ENCODE measurements at regions not wholly inside any gene's neighbourhood (a gene's known extent, or its start where the extent isn't known, plus 50 kb on each side); places are given as distances from the start of the nearest gene placed in this dataset.

DNA sequence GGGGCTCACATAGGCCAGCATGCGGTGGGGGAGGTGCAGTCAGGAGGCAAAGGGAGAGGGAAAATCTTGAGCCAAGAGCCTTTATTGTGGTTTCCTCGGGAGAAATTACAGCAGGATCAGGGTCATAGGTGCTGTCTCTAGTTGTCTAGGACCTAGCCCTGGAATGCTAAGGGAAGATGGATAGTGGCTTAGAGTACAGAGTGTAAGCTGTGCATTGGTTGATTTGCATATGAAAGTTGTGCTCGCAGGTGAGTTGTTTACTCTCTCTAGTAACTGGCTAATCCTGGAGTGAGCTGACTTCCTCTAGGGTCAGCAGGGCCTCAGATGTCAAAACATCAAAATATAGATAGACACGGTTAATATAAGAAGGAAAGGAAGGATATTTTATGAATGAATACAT is 877.7 kb downstream of the TLE4 start:
- H3K9me3 ChIP-seq (ENCODE audit: insufficient read depth, low read length), result no peaks in the 10 kb centered on the region
- H3F3A ChIP-seq (ENCODE audit: insufficient read depth), result no peaks in the 10 kb centered on the region
- no peaks in the 10 kb centered on the region for H3K36me3 ChIP-seq (ENCODE audit: low read length)
- no peak overlapping the region for H2AFZ ChIP-seq (ENCODE audit: low read depth, low read length, severe bottlenecking)
- H3K27me3 ChIP-seq (ENCODE audit: low read length), result no peaks in the 10 kb centered on the region
- no peaks in the 10 kb centered on the region for H4K20me1 ChIP-seq (ENCODE audit: low read depth, low read length)
- H3K4me3 ChIP-seq (ENCODE audit: insufficient read depth, low read length, poor library complexity, severe bottlenecking), result no peak overlapping the region
- TF ChIP-seq EZH2phosphoT487 (conservative IDR thresholded peaks at IDR 0.05; ENCODE audit: low read length), result no peak
- TF ChIP-seq, protein P1, sequence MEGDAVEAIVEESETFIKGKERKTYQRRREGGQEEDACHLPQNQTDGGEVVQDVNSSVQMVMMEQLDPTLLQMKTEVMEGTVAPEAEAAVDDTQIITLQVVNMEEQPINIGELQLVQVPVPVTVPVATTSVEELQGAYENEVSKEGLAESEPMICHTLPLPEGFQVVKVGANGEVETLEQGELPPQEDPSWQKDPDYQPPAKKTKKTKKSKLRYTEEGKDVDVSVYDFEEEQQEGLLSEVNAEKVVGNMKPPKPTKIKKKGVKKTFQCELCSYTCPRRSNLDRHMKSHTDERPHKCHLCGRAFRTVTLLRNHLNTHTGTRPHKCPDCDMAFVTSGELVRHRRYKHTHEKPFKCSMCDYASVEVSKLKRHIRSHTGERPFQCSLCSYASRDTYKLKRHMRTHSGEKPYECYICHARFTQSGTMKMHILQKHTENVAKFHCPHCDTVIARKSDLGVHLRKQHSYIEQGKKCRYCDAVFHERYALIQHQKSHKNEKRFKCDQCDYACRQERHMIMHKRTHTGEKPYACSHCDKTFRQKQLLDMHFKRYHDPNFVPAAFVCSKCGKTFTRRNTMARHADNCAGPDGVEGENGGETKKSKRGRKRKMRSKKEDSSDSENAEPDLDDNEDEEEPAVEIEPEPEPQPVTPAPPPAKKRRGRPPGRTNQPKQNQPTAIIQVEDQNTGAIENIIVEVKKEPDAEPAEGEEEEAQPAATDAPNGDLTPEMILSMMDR (IDR thresholded peaks at IDR 0.05; ENCODE audit: insufficient read depth, low read length, poor library complexity, severe bottlenecking), result no peak
- no peak overlapping the region for H3K9ac ChIP-seq (ENCODE audit: low read length)
- H3K4me2 ChIP-seq (ENCODE audit: low read depth, low read length, poor library complexity, severe bottlenecking), result no peak overlapping the region
- no peaks in the 10 kb centered on the region for H3K9me2 ChIP-seq (replicated peaks; ENCODE audit: insufficient read depth, low read length)
- H3K27ac ChIP-seq (ENCODE audit: low read depth, low read length), result no peak overlapping the region
- H3K79me2 ChIP-seq (ENCODE audit: insufficient read depth, low read length), result no peaks in the 10 kb centered on the region

DNA sequence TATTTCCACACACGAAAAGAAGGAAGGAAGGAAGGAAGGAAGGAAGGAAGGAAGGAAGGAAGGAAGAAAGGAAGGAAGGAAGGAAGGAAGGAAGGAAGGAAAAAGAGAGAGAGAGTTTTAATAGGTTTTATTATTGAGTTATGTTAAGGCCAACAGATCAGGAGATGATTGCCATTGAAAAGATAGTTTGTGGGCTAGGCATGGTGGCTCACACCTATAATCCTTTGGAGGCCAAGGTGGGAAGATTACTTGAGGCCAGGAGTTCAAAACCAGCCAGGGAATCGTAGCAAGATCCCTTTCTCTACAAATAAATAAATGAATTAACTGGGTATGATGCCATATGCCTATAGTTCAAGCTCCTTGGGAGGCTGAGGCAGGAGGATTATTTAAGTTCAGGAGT is 877.2 kb downstream of the TLE4 start:
- no peak overlapping the region for H2AFZ ChIP-seq (ENCODE audit: low read depth, low read length, severe bottlenecking)
- H3K4me3 ChIP-seq (ENCODE audit: insufficient read depth, low read length, poor library complexity, severe bottlenecking), result no peak overlapping the region
- H3K4me2 ChIP-seq (ENCODE audit: low read depth, low read length, poor library complexity, severe bottlenecking), result no peak overlapping the region
- no peak for TF ChIP-seq EZH2phosphoT487 (conservative IDR thresholded peaks at IDR 0.05; ENCODE audit: low read length)
- TF ChIP-seq, protein P1 (IDR thresholded peaks at IDR 0.05; ENCODE audit: insufficient read depth, low read length, poor library complexity, severe bottlenecking), result no peak
- no peaks in the 10 kb centered on the region for H3F3A ChIP-seq (ENCODE audit: insufficient read depth)
- no peak overlapping the region for H3K9ac ChIP-seq (ENCODE audit: low read length)
- H3K36me3 ChIP-seq (ENCODE audit: low read length), result no peaks in the 10 kb centered on the region
- no peaks in the 10 kb centered on the region for H3K27me3 ChIP-seq (ENCODE audit: low read length)
- H3K9me3 ChIP-seq (ENCODE audit: insufficient read depth, low read length), result no peaks in the 10 kb centered on the region
- no peaks in the 10 kb centered on the region for H3K79me2 ChIP-seq (ENCODE audit: insufficient read depth, low read length)
- no peaks in the 10 kb centered on the region for H4K20me1 ChIP-seq (ENCODE audit: low read depth, low read length)
- no peak overlapping the region for H3K27ac ChIP-seq (ENCODE audit: low read depth, low read length)
- no peaks in the 10 kb centered on the region for H3K9me2 ChIP-seq (replicated peaks; ENCODE audit: insufficient read depth, low read length)

DNA sequence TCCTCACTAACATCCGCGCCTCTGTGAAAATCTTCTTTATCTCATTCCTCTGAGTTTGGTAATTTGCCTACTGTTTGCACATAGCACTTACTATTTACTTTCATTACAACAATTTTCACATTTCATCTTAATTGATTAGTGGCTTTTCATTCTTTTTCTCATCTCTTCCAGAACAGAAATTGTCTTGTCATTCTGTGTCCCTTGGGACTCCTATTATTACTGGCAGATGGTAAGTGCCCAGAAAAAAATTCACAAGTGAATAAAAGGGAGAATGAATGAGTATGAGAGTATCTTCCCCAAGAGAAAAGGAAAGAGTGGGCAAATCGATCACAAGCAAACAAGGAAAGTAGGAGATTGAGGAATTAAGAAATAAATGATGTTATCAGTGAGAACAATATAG is 876.1 kb downstream of the TLE4 start:
- Histone ChIP-seq H3K27ac (ENCODE audit: low read depth, low read length) (no peak overlapping the region), H3K27me3 (ENCODE audit: low read length) (no peaks in the 10 kb centered on the region), H3K9ac (ENCODE audit: low read length) (no peak overlapping the region), H4K20me1 (ENCODE audit: low read depth, low read length) (no peaks in the 10 kb centered on the region), H2AFZ (ENCODE audit: low read depth, low read length, severe bottlenecking) (no peak overlapping the region), H3K79me2 (ENCODE audit: insufficient read depth, low read length) (no peaks in the 10 kb centered on the region), H3K4me3 (ENCODE audit: insufficient read depth, low read length, poor library complexity, severe bottlenecking) (no peak overlapping the region), H3F3A (ENCODE audit: insufficient read depth) (no peaks in the 10 kb centered on the region), H3K36me3 (ENCODE audit: low read length) (no peaks in the 10 kb centered on the region), H3K4me2 (ENCODE audit: low read depth, low read length, poor library complexity, severe bottlenecking) (no peak overlapping the region), H3K9me3 (ENCODE audit: insufficient read depth, low read length) (no peaks in the 10 kb centered on the region), H3K9me2 (replicated peaks; ENCODE audit: insufficient read depth, low read length) (no peaks in the 10 kb centered on the region)
- TF ChIP-seq, protein P1 (IDR thresholded peaks at IDR 0.05; ENCODE audit: insufficient read depth, low read length, poor library complexity, severe bottlenecking), result no peak
- no peak for TF ChIP-seq EZH2phosphoT487 (conservative IDR thresholded peaks at IDR 0.05; ENCODE audit: low read length)
